HepG2 (cell line): ENCODE measurements at regions not wholly inside any gene's neighbourhood (a gene's known extent, or its start where the extent isn't known, plus 50 kb on each side); places are given as distances from the start of the nearest gene placed in this dataset.

Experiments used
- ATAC-seq: fragments of 200-7000 bp; cut with Tn5 transposase; 3 replicates; pipeline ENCODE4 v1.9.1; 2020; ENCODE audit warnings: mild to moderate bottlenecking, moderate library complexity
- BruUV-seq: library from RNA; stranded (reverse); fragments of 400-500 nt; replicated peaks from 2 replicates; lab custom pipeline; 2021; lab: Mats Ljungman, UMichigan
- CTCF ChIA-PET: fragments of 300-600 bp; formaldehyde crosslinking; extraction: SDS; loops from one replicate; lab custom pipeline; 2021; ENCODE audit warnings: low total read pairs, inconsistent platforms, low intra/inter-chr PET ratio; lab: Yijun Ruan, JAX
- POLR2A ChIA-PET: fragments of 350-600 bp; sonication (Branson Sonifier 250); formaldehyde crosslinking; loops from one replicate; lab custom pipeline; 2020; ENCODE audit warnings: antibody characterized with exemption, inconsistent platforms; lab: Yijun Ruan, JAX
- DNase-seq: peaks from one replicate; pipeline ENCODE4 v3.0.0-alpha.2; 2015; ENCODE audit warnings: low spot score
- FAIRE-seq: peaks from 3 replicates; lab custom pipeline; 2011; peaks lifted over from hg19 to GRCh38; lab: Jason Lieb, UNC
- H2AFZ ChIP-seq: one replicate; pipeline ENCODE4 v1.6.1; 2011; ENCODE audit warnings: low read length, inconsistent platforms
- H3K27ac ChIP-seq: fragments of 300-600 bp; 3 replicates; pipeline ENCODE4 v1.8.0; 2011; ENCODE audit warnings: mixed run types, mild to moderate bottlenecking, mixed read lengths, low read length, inconsistent platforms; ENCODE audit not compliant: insufficient read depth; ENCODE audit errors: extremely low read length
- H3K27me3 ChIP-seq, 2 experiments: fragments of 200-600 bp in 1 of 2; 2 replicates in 1 of 2; 3 replicates in 1 of 2; pipeline versions ENCODE4 v1.6.0 to v1.8.0; 2011; ENCODE audit warnings: low read length in 2 of 2, mild to moderate bottlenecking in 2 of 2, moderate library complexity in 2 of 2, inconsistent platforms in 1 of 2; ENCODE audit not compliant: insufficient read depth in 2 of 2, control insufficient read depth in 1 of 2
- H3K36me3 ChIP-seq, 2 experiments: fragments of 200-600 bp in 1 of 2; replicated peaks in 1 of 2; 2 replicates in 1 of 2; 3 replicates in 1 of 2; pipeline versions ENCODE4 v1.5.1 to v1.8.0; 2011; ENCODE audit warnings: low read length in 2 of 2, inconsistent platforms in 1 of 2; ENCODE audit not compliant: insufficient read depth in 2 of 2, control insufficient read depth in 1 of 2
- H3K4me1 ChIP-seq: 2 replicates; pipeline ENCODE4 v1.5.1; 2012; ENCODE audit warnings: low read length, inconsistent platforms; ENCODE audit not compliant: insufficient read depth
- H3K4me2 ChIP-seq: 2 replicates; pipeline ENCODE4 v1.6.0; 2011; ENCODE audit warnings: low read depth, low read length, inconsistent platforms
- H3K4me3 ChIP-seq, 3 experiments: fragments of 200-600 bp in 1 of 3; sonication (generic), shearing (Covaris generic) in 1 of 3; replicated peaks in 1 of 3; 2 replicates each; pipeline ENCODE4 v1.5.1; 2011 to 2016; ENCODE audit warnings: low read length in 3 of 3, inconsistent platforms in 2 of 3, low read depth in 2 of 3, mild to moderate bottlenecking in 2 of 3, control low read depth in 1 of 3, mixed read lengths in 1 of 3; ENCODE audit not compliant: insufficient read depth in 1 of 3
- H3K79me2 ChIP-seq: one replicate; pipeline ENCODE4 v1.6.1; 2011; ENCODE audit warnings: low read length, inconsistent platforms; ENCODE audit not compliant: insufficient read depth
- H3K9ac ChIP-seq: 2 replicates; pipeline ENCODE4 v1.6.0; 2011; ENCODE audit warnings: mild to moderate bottlenecking, low read depth, low read length, inconsistent platforms; ENCODE audit not compliant: insufficient read depth
- H3K9me3 ChIP-seq: 2 replicates; pipeline ENCODE4 v1.5.1; 2012; ENCODE audit warnings: mild to moderate bottlenecking, low read length
- H4K20me1 ChIP-seq: 2 replicates; pipeline ENCODE4 v1.6.0; 2011; ENCODE audit warnings: inconsistent platforms, mild to moderate bottlenecking, low read length, moderate library complexity; ENCODE audit not compliant: insufficient read depth
- CBFB ChIP-seq: sonication (generic); formaldehyde crosslinking; IDR thresholded peaks from 2 replicates; pipeline ENCODE4 v1.4.0; 2020; ENCODE audit warnings: missing genetic modification reagents
- DNMT1 ChIP-seq: sonication (generic); formaldehyde crosslinking; IDR thresholded peaks from 2 replicates; pipeline ENCODE4 v1.5.1; 2020; ENCODE audit warnings: mild to moderate bottlenecking, missing genetic modification reagents
- LCORL ChIP-seq, 2 experiments: fragments of 450-650 bp in 1 of 2; sonication (generic) in 1 of 2; formaldehyde crosslinking in 1 of 2; IDR thresholded peaks; 2 replicates each; pipeline versions ENCODE4 v1.5.0 to v1.6.1; 2017 to 2020; ENCODE audit warnings: antibody characterized with exemption in 1 of 2, missing genetic modification reagents in 1 of 2
- NRL ChIP-seq: sonication (generic); formaldehyde crosslinking; IDR thresholded peaks from 2 replicates; pipeline ENCODE4 v1.5.0; 2020; ENCODE audit warnings: missing genetic modification reagents, mild to moderate bottlenecking, moderate library complexity, borderline replicate concordance
- PAXIP1 ChIP-seq: sonication (generic); formaldehyde crosslinking; conservative IDR thresholded peaks from 2 replicates; pipeline ENCODE4 v1.4.0; 2020; ENCODE audit warnings: mild to moderate bottlenecking, missing genetic modification reagents, moderate library complexity
- RAD51 ChIP-seq: fragments of 450-650 bp; IDR thresholded peaks from 2 replicates; pipeline ENCODE4 v1.6.1; 2016; ENCODE audit warnings: borderline replicate concordance
- ZNF317 ChIP-seq: sonication (generic); formaldehyde crosslinking; IDR thresholded peaks from 2 replicates; pipeline ENCODE4 v1.5.0; 2020; ENCODE audit warnings: mild to moderate bottlenecking, missing genetic modification reagents
- ZNF550 ChIP-seq: sonication (generic); formaldehyde crosslinking; IDR thresholded peaks from 2 replicates; pipeline ENCODE4 v1.4.0; 2020; ENCODE audit warnings: mild to moderate bottlenecking, missing genetic modification reagents, borderline replicate concordance
- WGBS: methylation state at CpG from one replicate; pipeline ENCODE4 v1.1.6; 2017; ENCODE audit warnings: low lambda C conversion rate; 5-methylcytosine and 5-hydroxymethylcytosine counted together
- in situ Hi-C: cut with HindIII; loops from 2 replicates; pipeline ENCODE4 v1.10.0; 2017; ENCODE audit warnings: low pct_unique_long_range_greater_than_20kb; ENCODE audit not compliant: extremely low pct_ligation_motif_present
- intact Hi-C: fragments of 100-400 bp; cut with micrococcal nuclease; formaldehyde crosslinking; loops from one replicate; pipeline ENCODE4 v1.10.0; 2022; ENCODE audit not compliant: unreplicated experiment

GRCh38 chr12:111178181-111179081 is 190.5 kb downstream of the PHETA1 start:
- no peak for FAIRE-seq
- Histone ChIP-seq H3K9me3 (no peaks in the 10 kb centered on the region), H3K4me1 (no peaks in the 10 kb centered on the region), H3K4me2 (no peak overlapping the region), H3K36me3 (no peaks in the 10 kb centered on the region), H3K4me3 (no peak overlapping the region), H4K20me1 (no peaks in the 10 kb centered on the region), H3K79me2 (no peaks in the 10 kb centered on the region), H3K27ac (no peak overlapping the region), H3K27me3 (peaks cover 0 to 18% of the 10 kb centered on the region in 2 experiments; a peak in 1 of 5 replicates), H2AFZ (no peak overlapping the region), H3K9ac (no peak overlapping the region)
- no peak; the same call in 1 of the 3 replicates for ATAC-seq
- BruUV-seq: no TSS peak
- in situ Hi-C loops: no loop called here
- TF ChIP-seq DNMT1 (CRISPR knock-in tag): no peak
- peak; percentile 59 for TF ChIP-seq LCORL (IDR thresholded peaks at IDR 0.05)
- TF ChIP-seq LCORL (CRISPR knock-in tag; IDR thresholded peaks at IDR 0.05): no peak
- no peak for TF ChIP-seq ZNF317 (CRISPR knock-in tag)
- no peak for TF ChIP-seq CBFB (CRISPR knock-in tag)
- TF ChIP-seq ZNF550: no peak
- intact Hi-C loops: no loop called here
- no peak for DNase-seq
- POLR2A ChIA-PET: no interaction called here
- CTCF ChIA-PET: no interaction called here
- WGBS: 32% methylated on average over 16 of the region's 18 CpGs

- H3K79me2 ChIP-seq: no peaks in the 10 kb centered on the region
- WGBS: 9% methylated on average over 10 of the region's 10 CpGs
- H3K9ac ChIP-seq: no peak overlapping the region
- no peak for FAIRE-seq
- DNase-seq: no peak
- H2AFZ ChIP-seq: no peak overlapping the region
- no peak overlapping the region for H3K4me2 ChIP-seq
- no peaks in the 10 kb centered on the region for H3K9me3 ChIP-seq
- ChIA-PET CTCF (interaction anchor here (1.4 kb wide), 1 partner anchor 152 kb away, joined by 7 read pairs; no protein-coding TSS in a partner anchor), POLR2A (no interaction called here)
- H3K4me3 ChIP-seq: no peak overlapping the region
- in situ Hi-C loops: no loop called here
- no peaks in the 10 kb centered on the region for H3K36me3 ChIP-seq
- no peak for ATAC-seq
- H3K27me3 ChIP-seq: peaks cover 5 to 11% of the 10 kb centered on the region in 2 experiments; a peak in 2 of 5 replicates
- intact Hi-C loops: no loop called here
- H4K20me1 ChIP-seq: no peaks in the 10 kb centered on the region
- H3K4me1 ChIP-seq: no peaks in the 10 kb centered on the region
- no TSS peak for BruUV-seq
- H3K27ac ChIP-seq: no peak overlapping the region
- TF ChIP-seq RAD51 (no peak), PAXIP1 (no peak), NRL (CRISPR knock-in tag) (no peak)
These were observed 193.3 kb downstream of the PHETA1 start for GRCh38 chr12:111175396-111176094.
